Lower lobe of right lung (tissue), 2 donors: ENCODE measurements at regions not wholly inside any gene's neighbourhood (a gene's known extent, or its start where the extent isn't known, plus 50 kb on each side); places are given as distances from the start of the nearest gene placed in this dataset.
"Not testable (repeated sequence)": the region's sequence is repeated elsewhere in the genome, so short reads cannot be mapped to it uniquely, and the experiment has no call there.

Experiments used
- ATAC-seq, 2 donors: fragments of 200-7000 bp; cut with Tn5 transposase; one replicate each; pipeline ENCODE4 v1.9.1; 2020 to 2022; ENCODE audit warnings: mild to moderate bottlenecking in 2 of 2, moderate library complexity in 2 of 2
- DNase-seq: peaks from one replicate; pipeline ENCODE4 v3.0.0-alpha.2; 2020
- H3K27ac ChIP-seq: fragments of 200-600 bp; one replicate; pipeline ENCODE4 v1.8.0; 2022
- H3K27me3 ChIP-seq: fragments of 200-600 bp; one replicate; pipeline ENCODE4 v1.8.0; 2022; ENCODE audit warnings: low read depth
- H3K36me3 ChIP-seq: fragments of 200-600 bp; one replicate; pipeline ENCODE4 v1.8.0; 2022; ENCODE audit warnings: mild to moderate bottlenecking
- H3K4me1 ChIP-seq: fragments of 200-600 bp; one replicate; pipeline ENCODE4 v1.8.0; 2022
- H3K4me3 ChIP-seq: fragments of 200-600 bp; one replicate; pipeline ENCODE4 v1.8.0; 2022; ENCODE audit warnings: mild to moderate bottlenecking
- H3K9me3 ChIP-seq: fragments of 200-600 bp; one replicate; pipeline ENCODE4 v1.8.0; 2022
- intact Hi-C: fragments of 100-400 bp; cut with DNase I; formaldehyde crosslinking; loops from one replicate; pipeline ENCODE4 v1.11.0; 2022
- TF ChIP-seq, protein P1 (sequence below): fragments of 200-600 bp; IDR thresholded peaks from one replicate; pipeline ENCODE4 v1.8.0; 2022; ENCODE audit warnings: antibody characterized with exemption, mild to moderate bottlenecking
- donor health status: DM: no; HTN: yes; CAD: no; lungs with severe emphysema.

DNA sequence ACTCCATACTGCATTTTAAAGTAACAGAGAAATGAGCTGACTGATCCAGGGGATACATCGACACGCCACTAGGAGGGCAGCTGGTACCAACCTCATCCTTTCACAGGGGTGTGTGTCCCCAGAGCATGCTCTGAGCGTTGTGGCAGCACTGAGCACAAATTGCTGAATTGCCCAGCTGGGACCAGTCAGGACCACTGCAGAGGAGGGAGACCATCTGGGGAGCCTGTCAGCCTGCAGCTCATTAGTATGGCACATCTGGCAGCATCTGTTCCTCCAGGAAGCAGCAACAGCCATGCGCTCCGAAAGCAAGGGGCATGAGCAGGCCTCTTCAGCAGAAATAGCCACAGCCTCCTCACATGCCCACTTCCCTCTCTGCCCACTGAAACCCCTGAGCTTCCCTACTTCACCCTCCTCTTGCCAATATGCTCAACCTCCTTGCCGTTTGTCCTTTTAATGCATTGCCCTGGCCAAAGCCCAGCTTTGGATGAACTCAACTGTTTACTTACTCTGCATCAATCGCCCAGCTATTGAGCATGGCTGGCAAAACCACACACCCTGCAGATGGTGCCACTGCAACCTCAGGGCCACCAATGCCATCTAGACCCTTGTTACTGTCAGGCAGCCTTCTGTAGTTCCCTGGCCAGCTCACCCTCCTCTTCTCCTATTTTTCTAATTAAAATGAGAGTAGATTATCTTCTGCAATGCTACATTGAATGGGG is 77.6 kb upstream of the NEDD9 start:
- no peaks in the 10 kb centered on the region for H3K27me3 ChIP-seq
- H3K9me3 ChIP-seq: no peaks in the 10 kb centered on the region
- TF ChIP-seq, protein P1, sequence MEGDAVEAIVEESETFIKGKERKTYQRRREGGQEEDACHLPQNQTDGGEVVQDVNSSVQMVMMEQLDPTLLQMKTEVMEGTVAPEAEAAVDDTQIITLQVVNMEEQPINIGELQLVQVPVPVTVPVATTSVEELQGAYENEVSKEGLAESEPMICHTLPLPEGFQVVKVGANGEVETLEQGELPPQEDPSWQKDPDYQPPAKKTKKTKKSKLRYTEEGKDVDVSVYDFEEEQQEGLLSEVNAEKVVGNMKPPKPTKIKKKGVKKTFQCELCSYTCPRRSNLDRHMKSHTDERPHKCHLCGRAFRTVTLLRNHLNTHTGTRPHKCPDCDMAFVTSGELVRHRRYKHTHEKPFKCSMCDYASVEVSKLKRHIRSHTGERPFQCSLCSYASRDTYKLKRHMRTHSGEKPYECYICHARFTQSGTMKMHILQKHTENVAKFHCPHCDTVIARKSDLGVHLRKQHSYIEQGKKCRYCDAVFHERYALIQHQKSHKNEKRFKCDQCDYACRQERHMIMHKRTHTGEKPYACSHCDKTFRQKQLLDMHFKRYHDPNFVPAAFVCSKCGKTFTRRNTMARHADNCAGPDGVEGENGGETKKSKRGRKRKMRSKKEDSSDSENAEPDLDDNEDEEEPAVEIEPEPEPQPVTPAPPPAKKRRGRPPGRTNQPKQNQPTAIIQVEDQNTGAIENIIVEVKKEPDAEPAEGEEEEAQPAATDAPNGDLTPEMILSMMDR: peak; percentile 12
- no peak overlapping the region for H3K4me3 ChIP-seq
- intact Hi-C loops: no loop called here
- DNase-seq: peak; percentile 54
- H3K36me3 ChIP-seq: peaks cover 5% of the 10 kb centered on the region
- no peaks in the 10 kb centered on the region for H3K4me1 ChIP-seq
- peak overlapping the region; percentile 0 for H3K27ac ChIP-seq
- peak; percentile 70 to 82 for ATAC-seq

DNA sequence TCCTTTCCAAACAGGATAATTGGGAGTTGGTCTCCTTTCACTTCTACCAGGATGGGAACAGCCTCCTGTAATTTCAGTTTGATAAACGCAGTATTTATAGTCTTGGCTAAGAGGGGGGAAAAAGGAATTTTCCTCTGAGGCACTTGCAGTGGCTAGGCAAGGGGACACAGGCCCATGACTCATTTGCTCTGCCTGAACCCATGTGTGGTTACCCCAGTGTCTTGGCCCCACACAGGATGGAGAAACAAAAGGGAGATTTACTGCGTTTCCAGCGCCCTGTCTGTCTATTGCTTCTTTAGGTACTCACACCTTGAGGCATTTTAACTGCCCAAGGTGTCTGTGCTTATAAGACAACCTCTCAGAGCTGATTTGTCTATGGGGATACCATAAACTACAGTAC is 74.8 kb upstream of the NEDD9 start:
- H3K36me3 ChIP-seq: peaks cover 5% of the 10 kb centered on the region
- intact Hi-C loops: no loop called here
- H3K27ac ChIP-seq: no peak overlapping the region
- TF ChIP-seq, protein P1: no peak
- H3K4me1 ChIP-seq: no peaks in the 10 kb centered on the region
- H3K9me3 ChIP-seq: no peaks in the 10 kb centered on the region
- no peaks in the 10 kb centered on the region for H3K27me3 ChIP-seq
- ATAC-seq: no peak
- no peak overlapping the region for H3K4me3 ChIP-seq
- no peak for DNase-seq

DNA sequence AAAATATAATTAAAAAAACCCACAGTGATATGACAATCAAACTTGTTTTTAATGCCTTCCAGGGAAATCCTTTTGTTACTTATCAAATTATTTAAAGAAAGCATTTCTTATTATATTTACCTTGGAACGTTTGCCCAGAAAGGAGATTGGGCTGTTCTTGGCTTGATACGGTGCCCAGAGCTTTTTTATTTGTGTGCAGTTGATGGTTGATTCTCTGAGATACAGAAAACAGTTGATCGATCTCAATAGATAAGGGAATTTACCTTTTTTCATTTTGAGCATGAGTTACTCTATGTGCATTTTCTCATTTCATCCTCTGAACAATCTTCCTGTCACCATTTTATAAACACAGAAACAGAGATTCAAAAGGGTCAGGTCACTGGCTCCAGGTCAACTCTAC is 72.5 kb upstream of the NEDD9 start:
- no peaks in the 10 kb centered on the region for H3K9me3 ChIP-seq
- intact Hi-C loops: no loop called here
- no peaks in the 10 kb centered on the region for H3K4me1 ChIP-seq
- no peaks in the 10 kb centered on the region for H3K27me3 ChIP-seq
- no peak overlapping the region for H3K27ac ChIP-seq
- TF ChIP-seq, protein P1: no peak
- no peak overlapping the region for H3K4me3 ChIP-seq
- peaks cover 5% of the 10 kb centered on the region for H3K36me3 ChIP-seq
- DNase-seq (no peak), ATAC-seq (no peak)

DNA sequence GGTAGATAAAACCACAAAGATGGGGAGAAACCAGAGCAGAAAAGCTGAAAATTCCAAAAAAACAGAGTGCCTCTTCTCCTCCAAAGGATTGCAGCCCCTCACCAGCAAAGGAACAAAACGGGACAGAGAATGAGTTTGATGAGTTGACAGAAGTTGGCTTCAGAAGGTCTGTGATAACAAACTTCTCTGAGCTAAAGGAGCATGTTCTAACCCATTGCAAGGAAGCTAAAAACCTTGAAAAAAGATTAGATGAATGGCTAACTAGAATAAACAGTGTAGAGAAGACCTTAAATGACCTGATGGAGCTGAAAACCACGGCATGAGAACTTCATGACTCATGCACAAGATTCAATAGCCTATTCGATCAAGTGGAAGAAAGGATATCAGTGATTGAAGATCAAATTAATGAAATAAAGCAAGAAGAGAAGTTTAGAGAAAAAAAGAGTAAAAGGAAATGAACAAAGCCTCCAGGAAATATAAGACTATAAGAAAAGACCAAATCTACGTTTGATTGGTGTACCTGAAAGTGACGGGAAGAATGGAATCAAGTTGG is 67.5 kb upstream of the NEDD9 start:
- H3K4me1 ChIP-seq, ATAC-seq, H3K4me3 ChIP-seq, H3K36me3 ChIP-seq, H3K27ac ChIP-seq, H3K9me3 ChIP-seq, H3K27me3 ChIP-seq, DNase-seq, intact Hi-C loops: not testable (repeated sequence)

DNA sequence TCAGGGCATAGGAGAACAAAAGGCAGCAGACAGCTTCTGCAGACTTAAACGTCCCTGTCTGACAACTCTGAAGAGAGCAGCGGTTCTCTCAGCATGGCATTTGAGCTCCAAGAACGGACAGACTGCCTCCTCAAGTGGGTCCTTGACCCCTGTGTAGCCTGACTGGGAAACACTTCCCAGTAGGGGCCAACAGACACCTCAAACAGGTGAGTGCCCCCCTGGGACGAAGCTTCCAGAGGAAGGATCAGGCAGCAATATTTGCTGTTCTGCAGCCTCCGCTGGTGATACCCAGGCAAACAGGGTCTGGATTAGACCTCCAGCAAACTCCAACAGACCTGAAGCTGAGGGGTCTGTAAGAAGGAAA is 66.9 kb upstream of the NEDD9 start:
- intact Hi-C loops, H3K4me1 ChIP-seq, H3K9me3 ChIP-seq, DNase-seq, H3K4me3 ChIP-seq, ATAC-seq, H3K36me3 ChIP-seq, H3K27me3 ChIP-seq: not testable (repeated sequence)
- peak overlapping the region; percentile 26 for H3K27ac ChIP-seq

DNA sequence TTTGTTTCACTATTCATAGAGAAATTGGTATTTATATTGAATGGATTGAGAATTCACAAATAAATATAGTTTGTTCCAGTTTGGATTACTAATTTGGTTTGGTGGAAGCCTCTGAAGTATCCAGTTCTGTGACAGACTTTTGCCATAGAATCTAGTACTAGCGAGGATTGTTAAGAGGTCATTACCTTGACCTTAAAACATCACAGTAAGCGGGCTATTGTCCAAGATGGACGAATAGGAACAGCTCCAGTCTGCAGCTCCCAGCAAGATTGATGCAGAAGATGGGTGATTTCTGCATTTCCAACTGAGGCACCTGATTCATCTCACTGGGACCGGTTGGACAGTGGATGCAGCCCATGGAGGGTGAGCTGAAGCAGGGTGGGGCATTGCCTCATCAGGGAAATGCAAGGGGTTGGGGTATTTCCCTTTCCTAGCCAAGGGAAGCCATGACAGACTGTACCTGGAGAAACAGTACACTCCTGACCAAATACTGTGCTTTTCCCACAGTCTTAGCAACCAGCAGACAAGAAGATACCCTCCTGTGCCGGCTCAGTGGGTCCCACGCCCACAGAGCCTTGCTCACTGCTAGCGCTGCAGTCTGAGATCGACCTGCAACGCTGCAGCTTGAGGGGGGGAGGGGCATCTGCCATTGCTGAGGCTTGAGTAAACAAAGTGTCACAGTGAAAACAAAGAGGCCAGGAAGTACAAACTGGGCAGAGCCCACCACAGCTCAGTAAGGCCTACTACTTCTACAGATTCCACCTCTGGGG is 66.4 kb upstream of the NEDD9 start:
- peak in 1 of 2 donors; percentile 50 for ATAC-seq
- Histone ChIP-seq H3K4me1 (peaks cover 6% of the 10 kb centered on the region), H3K27ac (peak overlapping the region; percentile 26), H3K27me3 (no peaks in the 10 kb centered on the region), H3K9me3 (no peaks in the 10 kb centered on the region), H3K4me3 (no peak overlapping the region), H3K36me3 (no peaks in the 10 kb centered on the region)
- DNase-seq: peak; percentile 63
- intact Hi-C loops: no loop called here
- TF ChIP-seq, protein P1: no peak
